ENCODE measurements at regions not wholly inside any gene's neighbourhood (a gene's known extent, or its start where the extent isn't known, plus 50 kb on each side); places are given as distances from the start of the nearest gene placed in this dataset.

DNA sequence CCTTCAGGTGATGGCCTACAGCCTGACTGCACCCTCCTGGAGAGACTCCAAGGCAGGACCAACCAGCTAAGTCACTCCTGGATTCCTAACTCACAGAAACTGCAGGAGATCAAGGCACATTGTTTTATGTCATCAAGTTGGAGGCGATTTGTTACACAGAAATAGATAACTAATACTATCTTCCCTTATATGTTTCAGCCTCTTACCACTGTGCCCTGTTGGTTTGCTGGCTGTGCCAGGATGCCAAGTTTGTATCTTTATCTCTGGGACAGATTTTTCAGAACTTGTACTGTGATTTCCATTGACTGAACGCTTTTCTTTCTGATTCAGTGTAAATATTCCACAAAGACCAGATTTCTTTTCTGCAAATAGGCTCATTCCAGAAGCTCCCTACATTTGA lies 76.2 kb upstream of the OPCML start:
- no peak for DNase-seq (ENCODE audit: low spot score)
- H3K27ac ChIP-seq = no peak overlapping the region
- TF ChIP-seq, protein P1, sequence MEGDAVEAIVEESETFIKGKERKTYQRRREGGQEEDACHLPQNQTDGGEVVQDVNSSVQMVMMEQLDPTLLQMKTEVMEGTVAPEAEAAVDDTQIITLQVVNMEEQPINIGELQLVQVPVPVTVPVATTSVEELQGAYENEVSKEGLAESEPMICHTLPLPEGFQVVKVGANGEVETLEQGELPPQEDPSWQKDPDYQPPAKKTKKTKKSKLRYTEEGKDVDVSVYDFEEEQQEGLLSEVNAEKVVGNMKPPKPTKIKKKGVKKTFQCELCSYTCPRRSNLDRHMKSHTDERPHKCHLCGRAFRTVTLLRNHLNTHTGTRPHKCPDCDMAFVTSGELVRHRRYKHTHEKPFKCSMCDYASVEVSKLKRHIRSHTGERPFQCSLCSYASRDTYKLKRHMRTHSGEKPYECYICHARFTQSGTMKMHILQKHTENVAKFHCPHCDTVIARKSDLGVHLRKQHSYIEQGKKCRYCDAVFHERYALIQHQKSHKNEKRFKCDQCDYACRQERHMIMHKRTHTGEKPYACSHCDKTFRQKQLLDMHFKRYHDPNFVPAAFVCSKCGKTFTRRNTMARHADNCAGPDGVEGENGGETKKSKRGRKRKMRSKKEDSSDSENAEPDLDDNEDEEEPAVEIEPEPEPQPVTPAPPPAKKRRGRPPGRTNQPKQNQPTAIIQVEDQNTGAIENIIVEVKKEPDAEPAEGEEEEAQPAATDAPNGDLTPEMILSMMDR (IDR thresholded peaks at IDR 0.05) = no peak
- H3K4me3 ChIP-seq = no peak overlapping the region

- H3K27ac ChIP-seq = no peak overlapping the region
- no peak for DNase-seq (ENCODE audit: low spot score)
- no peak overlapping the region for H3K4me3 ChIP-seq
These were observed 73.8 kb upstream of the OPCML start for GRCh38 chr11:133606124-133606523.

GRCh38 chr11:133605482-133605881 lies 73.2 kb upstream of the OPCML start:
- Histone ChIP-seq H3K4me3 (no peak overlapping the region), H3K27ac (no peak overlapping the region)
- TF ChIP-seq, protein P1 (IDR thresholded peaks at IDR 0.05) = no peak
- DNase-seq (ENCODE audit: low spot score) = no peak

More at GRCh38 chr11:133606124-133606523, 73.8 kb upstream of the OPCML start:
- TF ChIP-seq, protein P1 (IDR thresholded peaks at IDR 0.05) = no peak

- DNase-seq (ENCODE audit: low spot score) = no peak
- TF ChIP-seq, protein P1 (IDR thresholded peaks at IDR 0.05) = no peak
- H3K27ac ChIP-seq = no peak overlapping the region
- H3K4me3 ChIP-seq = no peak overlapping the region
These were observed 69.3 kb upstream of the OPCML start for GRCh38 chr11:133601641-133602040.

DNA sequence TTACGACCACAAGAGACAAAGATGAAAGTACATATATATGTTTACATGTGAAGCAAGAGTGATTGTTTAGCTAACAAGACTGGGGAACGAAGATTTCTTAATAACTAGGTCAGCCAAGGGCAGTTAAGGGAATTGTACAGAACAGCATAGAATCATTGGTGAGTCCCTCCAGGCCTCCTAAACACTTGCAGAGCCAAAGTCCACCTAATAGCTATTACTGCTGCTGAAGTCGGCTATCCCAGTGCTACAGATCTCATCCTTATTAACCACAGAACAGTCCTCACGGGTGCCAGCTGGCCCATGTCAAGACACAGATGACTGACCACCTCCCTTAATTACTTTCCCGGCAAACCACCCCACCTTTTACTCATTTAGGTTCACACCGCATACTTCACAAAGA lies 68.5 kb upstream of the OPCML start:
- TF ChIP-seq, protein P1 (IDR thresholded peaks at IDR 0.05) = no peak
- Histone ChIP-seq H3K4me3 (no peak overlapping the region), H3K27ac (no peak overlapping the region)
- no peak for DNase-seq (ENCODE audit: low spot score)

DNA sequence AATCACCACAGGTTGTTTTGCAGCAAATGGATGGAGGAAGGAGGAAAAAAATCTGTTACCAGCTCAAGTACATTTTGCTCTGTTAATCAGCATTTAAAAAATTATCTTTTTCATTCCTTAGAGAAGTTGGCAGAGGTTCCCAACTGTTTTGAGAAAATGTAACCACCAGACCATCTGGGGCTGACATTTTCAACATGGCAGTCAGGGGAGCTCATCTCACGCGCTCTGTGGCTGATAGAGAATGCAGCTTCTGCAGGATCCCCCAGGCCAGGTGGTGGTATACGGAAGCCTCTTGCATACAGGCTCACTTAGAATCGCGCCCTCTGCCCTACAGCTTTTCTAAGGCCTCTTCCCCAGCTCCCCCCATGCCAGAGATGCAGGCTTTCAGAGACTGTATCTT lies 68.0 kb upstream of the OPCML start:
- H3K27ac ChIP-seq = no peak overlapping the region
- no peak overlapping the region for H3K4me3 ChIP-seq
- TF ChIP-seq, protein P1 (IDR thresholded peaks at IDR 0.05) = no peak
- no peak for DNase-seq (ENCODE audit: low spot score)

DNA sequence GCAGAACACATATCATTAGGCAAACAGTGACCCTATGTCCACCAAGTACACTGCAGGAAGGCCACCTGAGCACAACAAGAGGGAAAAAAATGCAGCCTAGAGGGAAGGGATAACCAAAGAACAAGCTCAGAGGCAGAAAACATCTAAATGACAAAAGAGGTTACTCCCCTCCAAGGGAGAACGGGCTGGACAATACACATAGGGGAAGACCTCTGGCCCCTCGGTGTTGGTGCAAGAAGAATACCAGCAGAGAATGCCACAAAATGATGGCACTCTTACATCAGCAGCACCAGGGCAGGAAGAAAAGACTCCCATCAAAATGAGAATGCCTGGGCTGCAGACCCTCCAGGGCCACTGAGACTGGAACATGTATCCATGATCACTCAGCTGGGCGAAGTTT lies 66.6 kb upstream of the OPCML start:
- DNase-seq (ENCODE audit: low spot score) = no peak
- no peak overlapping the region for H3K4me3 ChIP-seq
- H3K27ac ChIP-seq = no peak overlapping the region
- TF ChIP-seq, protein P1 (IDR thresholded peaks at IDR 0.05) = no peak

All from coronary artery (tissue), 2 donors.